Neuronal stem cell (in vitro differentiated cells): ENCODE measurements at regions not wholly inside any gene's neighbourhood (a gene's known extent, or its start where the extent isn't known, plus 50 kb on each side); places are given as distances from the start of the nearest gene placed in this dataset.

ENCODE experiments used
- DNase-seq: peaks from one replicate; pipeline ENCODE4 v3.0.0-alpha.2; 2013; ENCODE audit warnings: low spot score
- H2AFZ ChIP-seq: one replicate; pipeline ENCODE4 v1.6.1; 2013; ENCODE audit warnings: mild to moderate bottlenecking, low read length, inconsistent platforms
- H2AK5ac ChIP-seq: 2 replicates; pipeline ENCODE4 v1.6.1; 2013; ENCODE audit warnings: low read depth, mild to moderate bottlenecking, inconsistent platforms, low read length, moderate library complexity, mixed read lengths
- H2BK120ac ChIP-seq: 2 replicates; pipeline ENCODE4 v1.6.1; 2013; ENCODE audit warnings: low read depth, mild to moderate bottlenecking, inconsistent platforms, low read length, moderate library complexity, mixed read lengths
- H2BK12ac ChIP-seq: one replicate; pipeline ENCODE4 v1.6.1; 2013; ENCODE audit warnings: low read length, inconsistent platforms
- H2BK15ac ChIP-seq: 2 replicates; pipeline ENCODE4 v1.6.1; 2013; ENCODE audit warnings: mild to moderate bottlenecking, low read length, inconsistent platforms, mixed read lengths
- H2BK5ac ChIP-seq: one replicate; pipeline ENCODE4 v1.6.1; 2013; ENCODE audit warnings: inconsistent platforms, mild to moderate bottlenecking, low read length, moderate library complexity
- H3K14ac ChIP-seq: one replicate; pipeline ENCODE4 v1.6.1; 2013; ENCODE audit warnings: low read length, inconsistent platforms
- H3K18ac ChIP-seq: 2 replicates; pipeline ENCODE4 v1.6.1; 2013; ENCODE audit warnings: low read length, inconsistent platforms
- H3K23ac ChIP-seq: 2 replicates; pipeline ENCODE4 v1.6.1; 2013; ENCODE audit warnings: low read depth, mild to moderate bottlenecking, mixed read lengths, low read length, inconsistent platforms; ENCODE audit not compliant: poor library complexity
- H3K27ac ChIP-seq: replicated peaks from 3 replicates; pipeline ENCODE4 v1.5.1; 2013; ENCODE audit warnings: low read length, inconsistent platforms
- H3K27me3 ChIP-seq, 3 experiments: 2 replicates each; pipeline ENCODE4 v1.6.1; 2013; ENCODE audit warnings: low read length in 3 of 3, mild to moderate bottlenecking in 2 of 3, inconsistent platforms in 1 of 3, low read depth in 1 of 3, mixed read lengths in 1 of 3, moderate library complexity in 1 of 3; ENCODE audit not compliant: control insufficient read depth in 3 of 3, insufficient read depth in 3 of 3
- H3K36me3 ChIP-seq, 2 donors: replicated peaks in 1 of 2; 2 replicates each; pipeline ENCODE4 v1.6.1; 2013; ENCODE audit warnings: low read length in 2 of 2; ENCODE audit not compliant: control insufficient read depth in 2 of 2, insufficient read depth in 2 of 2
- H3K4ac ChIP-seq: 2 replicates; pipeline ENCODE4 v1.6.1; 2013; ENCODE audit warnings: inconsistent platforms, mild to moderate bottlenecking, low read length, moderate library complexity
- H3K4me1 ChIP-seq, 2 donors: 1 replicate in 1 of 2; 2 replicates in 1 of 2; pipeline ENCODE4 v1.6.1; 2013; ENCODE audit warnings: low read length in 2 of 2, low read depth in 1 of 2; ENCODE audit not compliant: control insufficient read depth in 2 of 2, insufficient read depth in 1 of 2
- H3K4me2 ChIP-seq: one replicate; pipeline ENCODE4 v1.6.1; 2013; ENCODE audit warnings: mild to moderate bottlenecking, low read length, inconsistent platforms; ENCODE audit not compliant: insufficient read depth, poor library complexity, severe bottlenecking
- H3K4me3 ChIP-seq, 2 donors: 2 replicates each; pipeline ENCODE4 v1.5.1; 2013; ENCODE audit warnings: low read length in 2 of 2, mild to moderate bottlenecking in 2 of 2, inconsistent platforms in 1 of 2, moderate library complexity in 1 of 2
- H3K79me1 ChIP-seq: one replicate; pipeline ENCODE4 v1.6.1; 2013; ENCODE audit warnings: low read depth, mild to moderate bottlenecking, inconsistent platforms, low read length, moderate library complexity
- H3K9ac ChIP-seq: one replicate; pipeline ENCODE4 v1.6.1; 2013; ENCODE audit warnings: mild to moderate bottlenecking, low read depth, low read length, inconsistent platforms; ENCODE audit not compliant: poor library complexity
- H3K9me3 ChIP-seq, 2 donors: replicated peaks in 1 of 2; 2 replicates each; pipeline versions ENCODE3 to v1.6.1; 2013; ENCODE audit warnings: low read length in 2 of 2, mild to moderate bottlenecking in 2 of 2, inconsistent platforms in 1 of 2, low read depth in 1 of 2, mixed read lengths in 1 of 2, moderate library complexity in 1 of 2; ENCODE audit not compliant: control insufficient read depth in 2 of 2, insufficient read depth in 1 of 2
- H4K8ac ChIP-seq: one replicate; pipeline ENCODE4 v1.6.1; 2013; ENCODE audit warnings: low read depth, mild to moderate bottlenecking, inconsistent platforms, low read length, moderate library complexity
- H4K91ac ChIP-seq: one replicate; pipeline ENCODE4 v1.6.1; 2013; ENCODE audit warnings: low read length, low read depth, mild to moderate bottlenecking, inconsistent platforms; ENCODE audit not compliant: poor library complexity
- WGBS, 2 donors: extraction: QIAGEN DNeasy Blood & Tissue Kit; methylation state at CpG; one replicate each; pipeline ENCODE4 v1.1.7; 2013; ENCODE audit warnings: missing lambda C conversion rate in 2 of 2, mixed read lengths in 1 of 2; ENCODE audit not compliant: insufficient read length in 2 of 2, insufficient replicate concordance in 1 of 2; ENCODE audit errors: extremely low coverage in 2 of 2; 5-methylcytosine and 5-hydroxymethylcytosine counted together

DNA sequence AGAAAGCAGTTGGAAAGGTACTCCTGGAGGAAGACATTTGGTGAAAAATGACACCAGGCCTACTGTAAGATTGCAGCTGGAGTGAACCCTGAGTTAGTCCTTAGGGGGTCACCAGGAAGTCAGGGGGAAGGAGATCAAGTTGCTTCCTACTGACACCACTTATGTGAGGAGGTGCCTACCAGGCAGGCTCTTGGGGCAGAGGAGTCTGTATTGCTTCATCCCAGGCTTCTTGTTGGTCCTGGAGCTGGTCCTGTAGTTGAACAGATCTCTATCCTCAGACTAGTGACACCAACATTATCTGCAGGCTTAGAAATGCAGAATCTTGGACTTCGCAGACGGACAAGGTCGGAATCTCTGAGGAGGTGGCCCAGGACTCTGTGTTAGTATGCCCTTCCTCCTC is 116.0 kb upstream of the ARGLU1 start:
- no peaks in the 10 kb centered on the region for H3K79me1 ChIP-seq
- H3K4me1 ChIP-seq = peaks cover 13 to 34% of the 10 kb centered on the region in 2 donors
- peak overlapping the region; percentile 30 for H2BK15ac ChIP-seq
- H3K4me3 ChIP-seq = no peak overlapping the region
- peak overlapping the region; percentile 3 for H4K91ac ChIP-seq
- no peak overlapping the region for H3K9ac ChIP-seq
- H3K9me3 ChIP-seq = no peaks in the 10 kb centered on the region
- H3K18ac ChIP-seq = peak overlapping the region; percentile 20
- no peaks in the 10 kb centered on the region for H3K36me3 ChIP-seq
- H3K27ac ChIP-seq = no peak overlapping the region
- H3K4me2 ChIP-seq = no peak overlapping the region
- H3K4ac ChIP-seq = no peak overlapping the region
- no peak overlapping the region for H3K23ac ChIP-seq
- peak overlapping the region; percentile 53 for H2AK5ac ChIP-seq
- no peak overlapping the region for H4K8ac ChIP-seq
- no peaks in the 10 kb centered on the region for H3K27me3 ChIP-seq
- no peak overlapping the region for H3K14ac ChIP-seq
- no peak overlapping the region for H2BK12ac ChIP-seq
- no CpG with 5 or more reads among the region's 3 CpGs for WGBS, 2 donors
- DNase-seq = no peak
- no peak overlapping the region for H2BK5ac ChIP-seq
- no peak overlapping the region for H2AFZ ChIP-seq
- H2BK120ac ChIP-seq = no peak overlapping the region

- Histone ChIP-seq H3K4ac (no peak overlapping the region), H2BK5ac (no peak overlapping the region), H3K27me3 (no peaks in the 10 kb centered on the region), H3K23ac (no peak overlapping the region), H3K36me3 (no peaks in the 10 kb centered on the region), H2AFZ (no peak overlapping the region), H3K4me3 (no peak overlapping the region), H3K4me2 (no peak overlapping the region), H3K18ac (peak overlapping the region; percentile 40), H2BK120ac (no peak overlapping the region), H2BK15ac (no peak overlapping the region), H4K8ac (no peak overlapping the region), H3K27ac (no peak overlapping the region), H3K9me3 (no peaks in the 10 kb centered on the region), H3K14ac (no peak overlapping the region), H4K91ac (no peak overlapping the region), H2AK5ac (no peak overlapping the region), H3K79me1 (no peaks in the 10 kb centered on the region), H2BK12ac (no peak overlapping the region), H3K9ac (no peak overlapping the region), H3K4me1 (peaks cover 13 to 34% of the 10 kb centered on the region in 2 donors)
- WGBS, 2 donors = no CpG with 5 or more reads among the region's 8 CpGs
- no peak for DNase-seq
Observed at GRCh38 chr13:106683179-106683578, 115.2 kb upstream of the ARGLU1 start.

- no peak overlapping the region for H2AK5ac ChIP-seq
- H3K4me3 ChIP-seq = peak overlapping the region in 1 of 2 donors; percentile 30
Observed at GRCh38 chr13:106681997-106682396, 114.1 kb upstream of the ARGLU1 start.

DNA sequence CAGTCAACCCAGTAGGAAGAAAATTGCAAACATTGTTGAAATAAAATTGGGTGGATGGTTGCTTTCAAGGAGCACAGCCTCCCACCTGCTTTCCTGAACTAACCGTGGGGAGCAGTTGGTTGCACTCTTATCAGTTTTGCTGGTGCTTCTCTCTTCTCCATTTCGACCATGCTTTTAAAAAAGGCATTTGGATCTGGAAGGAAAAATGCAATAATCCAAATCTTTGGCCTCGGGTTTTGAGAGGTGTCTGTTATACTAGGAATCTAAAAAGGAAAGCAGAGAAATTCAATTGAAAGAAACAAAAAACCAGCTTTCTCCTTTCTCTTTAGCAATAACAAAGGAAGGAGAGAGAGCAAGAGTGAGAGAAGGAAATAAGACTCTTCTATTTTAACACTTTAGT is 113.6 kb upstream of the ARGLU1 start:
- Histone ChIP-seq H3K36me3 (no peaks in the 10 kb centered on the region), H3K14ac (no peak overlapping the region), H3K23ac (no peak overlapping the region), H2BK15ac (no peak overlapping the region), H3K4me1 (peaks cover 13 to 34% of the 10 kb centered on the region in 2 donors), H3K9ac (no peak overlapping the region), H4K8ac (no peak overlapping the region), H3K4me2 (peak overlapping the region; percentile 62), H3K9me3 (no peaks in the 10 kb centered on the region), H2AFZ (peak overlapping the region; percentile 57), H3K27ac (peak overlapping the region; percentile 93), H2AK5ac (no peak overlapping the region), H3K27me3 (no peaks in the 10 kb centered on the region), H2BK12ac (no peak overlapping the region), H2BK5ac (no peak overlapping the region), H3K4ac (no peak overlapping the region), H3K79me1 (no peaks in the 10 kb centered on the region), H4K91ac (no peak overlapping the region), H3K18ac (no peak overlapping the region), H3K4me3 (peak overlapping the region in 1 of 2 donors; percentile 30), H2BK120ac (no peak overlapping the region)
- DNase-seq = no peak
- WGBS, 2 donors = no CpG with 5 or more reads among the region's 3 CpGs

More at GRCh38 chr13:106681997-106682396, 114.1 kb upstream of the ARGLU1 start:
- H3K4me1 ChIP-seq = peaks cover 13 to 34% of the 10 kb centered on the region in 2 donors
- no peak overlapping the region for H4K8ac ChIP-seq
- peak overlapping the region; percentile 39 for H2AFZ ChIP-seq
- no peaks in the 10 kb centered on the region for H3K9me3 ChIP-seq
- no peaks in the 10 kb centered on the region for H3K27me3 ChIP-seq
- H3K4me2 ChIP-seq = no peak overlapping the region
- H3K27ac ChIP-seq = peak overlapping the region; percentile 40
- H3K9ac ChIP-seq = no peak overlapping the region
- no CpG with 5 or more reads among the region's 5 CpGs for WGBS, 2 donors
- H2BK5ac ChIP-seq = no peak overlapping the region
- no peak overlapping the region for H4K91ac ChIP-seq
- H3K36me3 ChIP-seq = no peaks in the 10 kb centered on the region
- H3K4ac ChIP-seq = no peak overlapping the region
- no peaks in the 10 kb centered on the region for H3K79me1 ChIP-seq
- no peak overlapping the region for H2BK15ac ChIP-seq
- no peak overlapping the region for H3K18ac ChIP-seq
- H2BK120ac ChIP-seq = no peak overlapping the region
- no peak for DNase-seq
- H3K14ac ChIP-seq = no peak overlapping the region
- H3K23ac ChIP-seq = no peak overlapping the region
- no peak overlapping the region for H2BK12ac ChIP-seq
